AG04449 (cell line): ENCODE measurements at regions not wholly inside any gene's neighbourhood (a gene's known extent, or its start where the extent isn't known, plus 50 kb on each side); places are given as distances from the start of the nearest gene placed in this dataset.

Source experiments
- CTCF ChIA-PET: fragments of 350-600 bp; formaldehyde crosslinking; extraction: SDS; loops from one replicate; lab custom pipeline; 2021; ENCODE audit warnings: antibody characterized with exemption; lab: Yijun Ruan, JAX
- POLR2A ChIA-PET: fragments of 400-600, 350-600 bp; formaldehyde crosslinking; extraction: SDS; loops from one replicate; lab custom pipeline; 2020; ENCODE audit warnings: antibody characterized with exemption, inconsistent platforms; lab: Yijun Ruan, JAX
- DNase-seq: peaks from one replicate; pipeline ENCODE4 v3.0.0-alpha.2; 2010; ENCODE audit warnings: low read depth, low spot score
- H3K4me3 ChIP-seq: 2 replicates; pipeline ENCODE4 v1.5.1; 2011; ENCODE audit warnings: low read depth, mild to moderate bottlenecking, control low read depth, low read length
- TF ChIP-seq, protein P1 (sequence below): IDR thresholded peaks from one replicate; pipeline ENCODE4 v1.5.1; 2011; ENCODE audit warnings: mild to moderate bottlenecking, moderate library complexity, low read length, control low read depth, inconsistent platforms; ENCODE audit not compliant: insufficient read depth; ENCODE audit errors: missing control alignments

DNA sequence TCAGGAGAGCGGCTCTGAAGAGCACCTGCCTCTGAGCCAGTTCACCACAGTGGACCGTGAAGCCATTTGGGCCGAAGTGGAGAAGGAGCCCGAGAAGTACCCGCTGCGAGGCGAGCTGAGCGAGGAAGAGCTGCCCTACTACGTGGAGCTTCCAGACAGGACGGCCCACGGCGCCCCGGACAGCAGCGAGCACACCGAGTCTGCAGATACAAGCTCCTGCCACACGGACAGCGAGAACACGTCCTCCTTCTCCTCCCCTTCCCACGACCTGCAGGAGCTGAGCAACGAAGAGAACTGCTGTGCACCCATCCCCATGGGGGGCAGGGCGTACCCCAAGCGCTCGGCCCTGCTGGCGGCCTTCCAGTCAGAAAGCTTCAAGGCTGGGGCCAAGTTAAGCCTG is 74.9 kb upstream of the MORC3 start:
- ChIA-PET CTCF (interaction anchor here (1.3 to 3.8 kb wide), 2 partner anchors 9 to 104 kb away, joined by 3 to 16 read pairs; no protein-coding TSS in a partner anchor), POLR2A (no interaction called here)
- TF ChIP-seq, protein P1, sequence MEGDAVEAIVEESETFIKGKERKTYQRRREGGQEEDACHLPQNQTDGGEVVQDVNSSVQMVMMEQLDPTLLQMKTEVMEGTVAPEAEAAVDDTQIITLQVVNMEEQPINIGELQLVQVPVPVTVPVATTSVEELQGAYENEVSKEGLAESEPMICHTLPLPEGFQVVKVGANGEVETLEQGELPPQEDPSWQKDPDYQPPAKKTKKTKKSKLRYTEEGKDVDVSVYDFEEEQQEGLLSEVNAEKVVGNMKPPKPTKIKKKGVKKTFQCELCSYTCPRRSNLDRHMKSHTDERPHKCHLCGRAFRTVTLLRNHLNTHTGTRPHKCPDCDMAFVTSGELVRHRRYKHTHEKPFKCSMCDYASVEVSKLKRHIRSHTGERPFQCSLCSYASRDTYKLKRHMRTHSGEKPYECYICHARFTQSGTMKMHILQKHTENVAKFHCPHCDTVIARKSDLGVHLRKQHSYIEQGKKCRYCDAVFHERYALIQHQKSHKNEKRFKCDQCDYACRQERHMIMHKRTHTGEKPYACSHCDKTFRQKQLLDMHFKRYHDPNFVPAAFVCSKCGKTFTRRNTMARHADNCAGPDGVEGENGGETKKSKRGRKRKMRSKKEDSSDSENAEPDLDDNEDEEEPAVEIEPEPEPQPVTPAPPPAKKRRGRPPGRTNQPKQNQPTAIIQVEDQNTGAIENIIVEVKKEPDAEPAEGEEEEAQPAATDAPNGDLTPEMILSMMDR: no peak
- no peak overlapping the region for H3K4me3 ChIP-seq
- no peak for DNase-seq

DNA sequence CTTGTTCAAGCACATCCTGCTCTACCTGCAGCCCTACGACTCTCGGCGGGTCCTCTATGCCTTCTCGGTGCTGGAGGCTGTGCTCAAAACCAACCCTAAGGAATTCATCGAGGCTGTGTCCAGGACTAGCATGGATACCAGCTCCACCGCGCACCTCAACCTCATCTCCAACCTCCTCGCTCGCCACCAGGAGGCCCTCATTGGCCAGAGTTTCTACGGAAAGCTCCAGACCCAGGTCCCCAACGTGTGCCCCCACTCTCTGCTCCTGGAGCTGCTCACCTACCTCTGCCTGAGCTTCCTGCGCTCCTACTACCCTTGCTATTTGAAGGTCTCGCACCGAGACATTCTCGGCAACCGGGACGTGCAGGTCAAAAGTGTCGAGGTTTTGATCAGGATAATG is 74.3 kb upstream of the MORC3 start:
- TF ChIP-seq, protein P1: no peak
- no peak overlapping the region for H3K4me3 ChIP-seq
- CTCF ChIA-PET: interaction anchor here (1.1 to 3.8 kb wide), 2 partner anchors 20 to 105 kb away, joined by 3 to 16 read pairs; no protein-coding TSS in a partner anchor
- DNase-seq: no peak
- POLR2A ChIA-PET: no interaction called here

DNA sequence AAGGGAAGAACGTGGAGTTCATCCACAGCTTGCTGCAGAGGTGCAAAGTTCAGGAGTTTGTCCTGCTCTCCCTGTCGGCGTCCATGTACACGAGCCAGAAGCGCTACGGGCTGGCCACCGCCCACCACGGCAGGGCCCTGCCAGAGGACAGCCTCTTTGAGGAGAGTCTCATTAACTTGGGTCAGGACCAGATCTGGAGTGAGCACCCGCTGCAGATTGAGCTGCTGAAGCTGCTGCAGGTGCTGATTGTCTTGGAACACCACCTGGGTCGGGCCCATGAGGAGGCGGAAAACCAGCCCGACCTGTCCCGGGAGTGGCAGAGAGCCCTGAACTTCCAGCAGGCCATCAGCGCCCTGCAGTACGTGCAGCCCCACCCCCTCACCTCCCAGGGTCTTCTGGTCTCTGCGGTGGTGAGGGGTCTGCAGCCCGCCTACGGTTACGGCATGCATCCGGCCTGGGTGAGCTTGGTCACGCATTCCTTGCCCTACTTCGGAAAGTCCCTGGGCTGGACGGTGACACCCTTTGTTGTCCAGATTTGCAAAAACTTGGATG is 73.8 kb upstream of the MORC3 start:
- ChIA-PET POLR2A (interaction anchor here (0.9 kb wide), 1 partner anchor 36 kb away, joined by 4 read pairs; no protein-coding TSS in a partner anchor), CTCF (interaction anchor here (1.1 to 3.8 kb wide), 2 partner anchors 20 to 105 kb away, joined by 3 to 16 read pairs; no protein-coding TSS in a partner anchor)

DNA sequence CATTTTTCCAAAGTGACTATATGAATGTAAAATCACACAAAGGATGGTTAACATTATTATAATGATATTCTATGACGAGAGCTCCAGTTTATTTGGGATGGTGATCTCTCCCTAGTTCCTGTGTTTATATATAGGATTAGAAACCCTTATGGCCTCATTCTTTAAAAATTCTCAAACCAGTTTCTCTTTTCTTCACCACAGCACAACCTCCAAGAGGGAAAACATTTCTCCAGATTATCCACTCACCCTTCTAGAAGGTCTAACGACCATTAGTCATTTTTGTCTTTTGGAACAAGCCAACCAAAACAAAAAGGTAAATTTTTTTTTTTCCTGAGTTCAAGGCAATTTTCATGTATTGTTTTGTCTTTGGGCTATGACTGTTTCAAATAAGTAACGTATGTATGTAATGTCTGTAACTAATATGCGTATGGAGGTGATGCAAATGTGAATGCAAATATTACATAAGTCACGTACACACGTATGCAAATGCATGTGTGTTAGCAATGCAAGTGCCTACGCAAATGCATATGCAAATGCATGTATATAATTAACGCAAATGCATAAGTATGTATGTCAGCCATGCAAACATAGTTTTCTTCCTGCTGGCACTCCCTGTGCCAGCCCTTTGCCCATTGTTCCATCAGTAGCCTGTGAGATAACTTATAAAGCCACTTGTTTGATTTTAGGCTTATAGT is 72.5 kb upstream of the MORC3 start:
- H3K4me3 ChIP-seq: no peak overlapping the region
- DNase-seq: peak; percentile 7
- POLR2A ChIA-PET: no interaction called here
- CTCF ChIA-PET: interaction anchor here (1.4 to 5.5 kb wide), 4 partner anchors 11 to 106 kb away, joined by 3 to 30 read pairs (median 10); no protein-coding TSS in a partner anchor
- TF ChIP-seq, protein P1: no peak

More for the DNA sequence above, 73.8 kb upstream of the MORC3 start:
- TF ChIP-seq, protein P1: no peak
- no peak overlapping the region for H3K4me3 ChIP-seq
- no peak for DNase-seq

DNA sequence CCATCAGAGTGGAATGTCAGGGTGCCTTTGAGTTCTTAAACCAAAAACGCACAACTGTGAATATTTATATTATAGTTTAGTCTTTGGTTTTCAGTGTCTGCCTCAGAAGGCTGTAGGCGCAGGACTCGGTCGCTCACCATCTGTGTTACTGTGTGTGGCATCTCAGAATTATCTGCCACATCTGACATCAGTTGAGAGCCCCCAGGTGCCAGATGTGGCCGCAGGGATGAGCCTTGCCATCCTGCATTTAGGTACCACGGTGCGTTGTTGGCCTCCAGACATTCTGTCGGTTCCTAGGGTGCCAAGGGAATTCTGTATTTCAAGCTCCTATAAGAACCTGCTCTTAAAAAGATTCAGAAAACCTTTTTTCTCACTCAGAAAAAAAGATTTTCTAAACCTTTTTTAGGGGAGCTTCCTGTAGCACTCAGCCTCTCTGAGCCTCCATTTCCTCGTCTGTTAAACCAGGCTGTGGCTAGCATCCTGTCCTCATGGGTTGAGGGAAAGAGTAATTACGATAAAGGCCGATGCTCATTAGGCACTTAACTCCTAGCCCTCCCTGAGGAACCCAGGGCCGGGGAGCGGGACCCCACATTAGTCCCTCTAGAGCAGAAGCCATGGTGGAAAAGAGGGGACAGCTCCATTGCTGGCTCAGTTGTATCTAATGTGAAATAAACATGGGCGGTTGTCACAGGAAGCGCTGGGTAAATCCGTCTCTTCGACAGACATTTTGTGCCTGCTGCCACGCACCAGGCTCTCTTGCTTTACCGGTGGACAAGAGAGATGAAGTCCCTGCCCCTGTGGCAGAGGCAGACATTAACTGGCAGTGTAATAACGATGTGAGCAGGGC is 70.2 kb upstream of the MORC3 start:
- H3K4me3 ChIP-seq: no peak overlapping the region
- TF ChIP-seq, protein P1: no peak
- ChIA-PET CTCF (interaction anchor here (1.1 to 5.5 kb wide), 2 partner anchors 11 to 79 kb away, joined by 3 to 30 read pairs; no protein-coding TSS in a partner anchor), POLR2A (no interaction called here)
- no peak for DNase-seq
